ENCODE measurements at regions not wholly inside any gene's neighbourhood (a gene's known extent, or its start where the extent isn't known, plus 50 kb on each side); places are given as distances from the start of the nearest gene placed in this dataset.

- DNase-seq (ENCODE audit: low read depth in 1 of 2, low spot score in 2 of 2): no peak
- H2BK12ac ChIP-seq (ENCODE audit: low read depth, low read length): no peak overlapping the region
- no peak overlapping the region for H4K5ac ChIP-seq (ENCODE audit: insufficient read length, low read depth, low read length)
- no peak overlapping the region for H4K8ac ChIP-seq (ENCODE audit: extremely low read depth, insufficient read depth, low read length)
- no peak overlapping the region for H3K9ac ChIP-seq (replicated peaks in 1 of 4; ENCODE audit: extremely low read depth in 1 of 4, low read depth in 3 of 4, low read length in 3 of 4)
- no peaks in the 10 kb centered on the region for H3K79me2 ChIP-seq (ENCODE audit: control insufficient read depth in 1 of 2, insufficient read depth in 2 of 2, low read length in 2 of 2)
- H3K23ac ChIP-seq (ENCODE audit: insufficient read length): no peak overlapping the region
- TF ChIP-seq, protein P1, sequence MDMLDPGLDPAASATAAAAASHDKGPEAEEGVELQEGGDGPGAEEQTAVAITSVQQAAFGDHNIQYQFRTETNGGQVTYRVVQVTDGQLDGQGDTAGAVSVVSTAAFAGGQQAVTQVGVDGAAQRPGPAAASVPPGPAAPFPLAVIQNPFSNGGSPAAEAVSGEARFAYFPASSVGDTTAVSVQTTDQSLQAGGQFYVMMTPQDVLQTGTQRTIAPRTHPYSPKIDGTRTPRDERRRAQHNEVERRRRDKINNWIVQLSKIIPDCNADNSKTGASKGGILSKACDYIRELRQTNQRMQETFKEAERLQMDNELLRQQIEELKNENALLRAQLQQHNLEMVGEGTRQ (IDR thresholded peaks at IDR 0.05; ENCODE audit: low read length): no peak
- TF ChIP-seq ATF2 (IDR thresholded peaks at IDR 0.05; ENCODE audit: low read length) (no peak), SIRT6 (IDR thresholded peaks at IDR 0.05; ENCODE audit: low read length) (no peak), POLR2A (IDR thresholded peaks at IDR 0.05; ENCODE audit: control extremely low read depth in 1 of 2, low read depth in 2 of 2, low read length in 2 of 2) (no peak), JUND (IDR thresholded peaks at IDR 0.05; ENCODE audit: low read length) (no peak), RXRA (IDR thresholded peaks at IDR 0.05; ENCODE audit: insufficient read depth, low read depth, low read length) (no peak), BCL11A (IDR thresholded peaks at IDR 0.05; ENCODE audit: low read depth in 2 of 2, low read length in 2 of 2) (no peak), SIX5 (IDR thresholded peaks at IDR 0.05; ENCODE audit: low read depth, low read length) (no peak), JUN (IDR thresholded peaks at IDR 0.05; ENCODE audit: low read depth, low read length) (no peak), TEAD4 (IDR thresholded peaks at IDR 0.05; ENCODE audit: low read depth, low read length) (no peak)
- TF ChIP-seq, protein P2, sequence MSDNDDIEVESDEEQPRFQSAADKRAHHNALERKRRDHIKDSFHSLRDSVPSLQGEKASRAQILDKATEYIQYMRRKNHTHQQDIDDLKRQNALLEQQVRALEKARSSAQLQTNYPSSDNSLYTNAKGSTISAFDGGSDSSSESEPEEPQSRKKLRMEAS (IDR thresholded peaks at IDR 0.05): no peak
- 73% methylated on average over 2 of the region's 2 CpGs; no CpG with 5 or more reads in 1 of the 2 experiments for WGBS, 2 experiments (ENCODE audit: extremely low coverage in 1 of 2, insufficient coverage in 1 of 2, insufficient read length in 1 of 2, insufficient replicate concordance in 2 of 2, low coverage in 1 of 2, low lambda C conversion rate in 2 of 2, missing lambda C conversion rate in 1 of 2)
- no peak overlapping the region for H2BK20ac ChIP-seq (ENCODE audit: low read length)
- H3K27me3 ChIP-seq (replicated peaks in 1 of 4; ENCODE audit: control insufficient read depth in 3 of 4, extremely low read depth in 1 of 4, insufficient read depth in 3 of 4, low read length in 3 of 4): peaks cover 0 to 2% (median 0%) of the 10 kb centered on the region in 4 experiments; a peak in 2 of 7 replicates
- H3K4me1 ChIP-seq (replicated peaks in 1 of 4; ENCODE audit: control insufficient read depth in 3 of 4, insufficient read depth in 4 of 4, low read length in 3 of 4): peaks cover 0 to 3% (median 3%) of the 10 kb centered on the region in 4 experiments; a peak in 3 of 7 replicates
- H2BK5ac ChIP-seq (ENCODE audit: low read depth, low read length): no peak overlapping the region
- no peak overlapping the region for H3K4me2 ChIP-seq (ENCODE audit: insufficient read depth in 1 of 2, low read depth in 2 of 2, low read length in 2 of 2)
- H3K4ac ChIP-seq (replicated peaks; ENCODE audit: insufficient read length, low read depth, low read length): no peak overlapping the region
- no peaks in the 10 kb centered on the region for H3K23me2 ChIP-seq (ENCODE audit: low read depth, low read length)
- CTCF ChIA-PET (ENCODE audit: partially characterized antibody): interaction anchor here (0.9 to 19.8 kb wide), 17 partner anchors 9 to 782 kb away, joined by 3 to 303 read pairs (median 4); no protein-coding TSS in a partner anchor
- no peak for FAIRE-seq
- no peaks in the 10 kb centered on the region for H3K36me3 ChIP-seq (ENCODE audit: control insufficient read depth in 2 of 4, insufficient read depth in 4 of 4, low read length in 3 of 4)
- no peak overlapping the region for H3K4me3 ChIP-seq (ENCODE audit: extremely low read depth in 1 of 4, insufficient read depth in 2 of 4, low read depth in 3 of 4, low read length in 4 of 4)
- H2BK15ac ChIP-seq (ENCODE audit: low read length): no peak overlapping the region
- POLR2A ChIA-PET (ENCODE audit: partially characterized antibody): no interaction called here
- no peaks in the 10 kb centered on the region for H3K79me1 ChIP-seq (ENCODE audit: low read depth, low read length)
- no peak overlapping the region for H2AFZ ChIP-seq (ENCODE audit: low read length)
- H3K14ac ChIP-seq (ENCODE audit: insufficient read length): no peak overlapping the region
- no peaks in the 10 kb centered on the region for H3K9me3 ChIP-seq (ENCODE audit: insufficient read depth in 2 of 2, low read depth in 1 of 2, low read length in 1 of 2)
- H3K27ac ChIP-seq (ENCODE audit: low read depth, low read length): no peak overlapping the region
- H4K91ac ChIP-seq (replicated peaks; ENCODE audit: insufficient read length, low read length): no peak overlapping the region
- no peak overlapping the region for H2AK5ac ChIP-seq (ENCODE audit: low read depth, low read length)
- no peaks in the 10 kb centered on the region for H4K20me1 ChIP-seq (replicated peaks in 1 of 2; ENCODE audit: control insufficient read depth in 1 of 2, insufficient read depth in 2 of 2, low read length in 2 of 2)
- H3K56ac ChIP-seq (replicated peaks; ENCODE audit: insufficient read length, low read depth, low read length): no peak overlapping the region
- no peak overlapping the region for H3K18ac ChIP-seq (ENCODE audit: extremely low read depth, low read length)
- no peak overlapping the region for H2BK120ac ChIP-seq (replicated peaks; ENCODE audit: low read depth, low read length)
These were observed 169.3 kb upstream of the CSF3R start for GRCh38 chr1:36652011-36652410.

Data from H1 (cell line).